HepG2 (cell line): ENCODE measurements at regions not wholly inside any gene's neighbourhood (a gene's known extent, or its start where the extent isn't known, plus 50 kb on each side); places are given as distances from the start of the nearest gene placed in this dataset.

Experiments used
- CHD4 ChIP-seq: fragments of 200-600 bp; sonication (generic); IDR thresholded peaks from 2 replicates; pipeline ENCODE4 v1.7.0; 2017; ENCODE audit warnings: mild to moderate bottlenecking, low read length, borderline replicate concordance
- CTCF ChIP-seq: sonication (generic); formaldehyde crosslinking; IDR thresholded peaks from 2 replicates; pipeline ENCODE4 v1.5.0; 2020; ENCODE audit warnings: mild to moderate bottlenecking, missing genetic modification reagents, moderate library complexity
- DNMT1 ChIP-seq: sonication (generic); formaldehyde crosslinking; IDR thresholded peaks from 2 replicates; pipeline ENCODE4 v1.5.1; 2020; ENCODE audit warnings: mild to moderate bottlenecking, missing genetic modification reagents
- ELF4 ChIP-seq: sonication (generic); formaldehyde crosslinking; IDR thresholded peaks from 2 replicates; pipeline ENCODE4 v1.5.0; 2020; ENCODE audit warnings: missing genetic modification reagents, mild to moderate bottlenecking, moderate library complexity, borderline replicate concordance
- KDM1A ChIP-seq: IDR thresholded peaks from 2 replicates; pipeline ENCODE4 v1.6.1; 2016; ENCODE audit warnings: missing compliant biosample characterization
- MYNN ChIP-seq: sonication (generic); formaldehyde crosslinking; IDR thresholded peaks from 2 replicates; pipeline ENCODE4 v1.4.0; 2020; ENCODE audit warnings: mild to moderate bottlenecking, low read depth, missing genetic modification reagents
- NFE2L1 ChIP-seq: sonication (generic); formaldehyde crosslinking; IDR thresholded peaks from 2 replicates; pipeline ENCODE4 v1.4.0; 2020; ENCODE audit warnings: missing genetic modification reagents, mild to moderate bottlenecking, borderline replicate concordance
- PBX3 ChIP-seq: sonication (generic); formaldehyde crosslinking; IDR thresholded peaks from 2 replicates; pipeline ENCODE4 v1.8.1; 2023; ENCODE audit warnings: missing genetic modification reagents, inconsistent platforms, borderline replicate concordance
- PHB2 ChIP-seq: fragments of 450-650 bp; IDR thresholded peaks from 2 replicates; pipeline ENCODE4 v1.6.1; 2018; ENCODE audit not compliant: partially characterized antibody
- RAD51 ChIP-seq: fragments of 450-650 bp; IDR thresholded peaks from 2 replicates; pipeline ENCODE4 v1.6.1; 2016; ENCODE audit warnings: borderline replicate concordance
- TOE1 ChIP-seq: sonication (generic); formaldehyde crosslinking; IDR thresholded peaks from 2 replicates; pipeline ENCODE4 v1.4.0; 2020; ENCODE audit warnings: mild to moderate bottlenecking, missing genetic modification reagents
- ZNF124 ChIP-seq: sonication (generic); formaldehyde crosslinking; IDR thresholded peaks from 2 replicates; pipeline ENCODE4 v1.4.0; 2020; ENCODE audit warnings: missing genetic modification reagents
- ZNF3 ChIP-seq: IDR thresholded peaks from 2 replicates; pipeline ENCODE4 v1.7.0; 2017; ENCODE audit warnings: inconsistent platforms

GRCh38 chr16:86117235-86117634, 218.3 kb downstream of the IRF8 start:
- TF ChIP-seq CTCF (CRISPR knock-in tag): no peak
- TF ChIP-seq ZNF3 (CRISPR knock-in tag): no peak
- TF ChIP-seq CHD4: no peak
- TF ChIP-seq PBX3 (CRISPR knock-in tag): no peak
- no peak for TF ChIP-seq ELF4 (CRISPR knock-in tag)
- TF ChIP-seq ZNF124 (CRISPR knock-in tag): no peak
- no peak for TF ChIP-seq MYNN (CRISPR knock-in tag)
- TF ChIP-seq DNMT1 (CRISPR knock-in tag): no peak
- no peak for TF ChIP-seq PHB2
- no peak for TF ChIP-seq TOE1 (CRISPR knock-in tag)
- TF ChIP-seq NFE2L1: no peak
- TF ChIP-seq KDM1A: no peak
- TF ChIP-seq RAD51: no peak
